ENCODE measurements at regions not wholly inside any gene's neighbourhood (a gene's known extent, or its start where the extent isn't known, plus 50 kb on each side); places are given as distances from the start of the nearest gene placed in this dataset.

DNA sequence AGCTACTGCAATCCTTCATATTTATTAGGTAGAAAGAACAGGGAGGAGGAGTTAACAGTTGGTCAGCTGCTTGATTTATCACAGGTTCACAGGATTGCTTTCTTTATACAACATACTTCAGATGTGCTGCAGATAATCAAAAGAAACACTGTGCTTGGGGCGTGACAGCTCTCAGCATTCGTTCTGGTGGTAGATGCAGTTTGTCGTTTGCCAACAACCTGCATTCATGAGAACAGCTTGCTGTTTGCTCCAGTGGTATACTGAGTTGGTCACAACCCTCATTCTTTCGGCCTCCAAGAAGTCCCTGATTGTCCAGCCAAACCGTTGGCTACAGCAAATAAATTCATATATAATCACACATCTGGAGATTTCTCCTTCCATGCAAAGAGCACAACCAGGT, 120.5 kb downstream of the ZNF280B start:
- TF ChIP-seq, protein P1, sequence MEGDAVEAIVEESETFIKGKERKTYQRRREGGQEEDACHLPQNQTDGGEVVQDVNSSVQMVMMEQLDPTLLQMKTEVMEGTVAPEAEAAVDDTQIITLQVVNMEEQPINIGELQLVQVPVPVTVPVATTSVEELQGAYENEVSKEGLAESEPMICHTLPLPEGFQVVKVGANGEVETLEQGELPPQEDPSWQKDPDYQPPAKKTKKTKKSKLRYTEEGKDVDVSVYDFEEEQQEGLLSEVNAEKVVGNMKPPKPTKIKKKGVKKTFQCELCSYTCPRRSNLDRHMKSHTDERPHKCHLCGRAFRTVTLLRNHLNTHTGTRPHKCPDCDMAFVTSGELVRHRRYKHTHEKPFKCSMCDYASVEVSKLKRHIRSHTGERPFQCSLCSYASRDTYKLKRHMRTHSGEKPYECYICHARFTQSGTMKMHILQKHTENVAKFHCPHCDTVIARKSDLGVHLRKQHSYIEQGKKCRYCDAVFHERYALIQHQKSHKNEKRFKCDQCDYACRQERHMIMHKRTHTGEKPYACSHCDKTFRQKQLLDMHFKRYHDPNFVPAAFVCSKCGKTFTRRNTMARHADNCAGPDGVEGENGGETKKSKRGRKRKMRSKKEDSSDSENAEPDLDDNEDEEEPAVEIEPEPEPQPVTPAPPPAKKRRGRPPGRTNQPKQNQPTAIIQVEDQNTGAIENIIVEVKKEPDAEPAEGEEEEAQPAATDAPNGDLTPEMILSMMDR (IDR thresholded peaks at IDR 0.05) = no peak
- TF ChIP-seq POLR2A (IDR thresholded peaks at IDR 0.05) = no peak

Measured in uterus (tissue), 2 donors.